Activated CD4-positive, alpha-beta memory T cell treated with anti-CD3 and anti-CD28 coated beads for 36 hours (primary cell): ENCODE measurements at regions not wholly inside any gene's neighbourhood (a gene's known extent, or its start where the extent isn't known, plus 50 kb on each side); places are given as distances from the start of the nearest gene placed in this dataset.
"Not testable (repeated sequence)": the region's sequence is repeated elsewhere in the genome, so short reads cannot be mapped to it uniquely, and the experiment has no call there.

Experiments used
- CTCF ChIA-PET: fragments of 350-600 bp; sonication (Branson Sonifier 250); formaldehyde crosslinking; loops from one replicate; lab custom pipeline; 2021; ENCODE audit warnings: antibody characterized with exemption, inconsistent platforms; lab: Charles Lee
- POLR2A ChIA-PET: fragments of 350-600 bp; sonication (Branson Sonifier 250); formaldehyde crosslinking; loops from one replicate; lab custom pipeline; 2021; ENCODE audit warnings: antibody characterized with exemption; lab: Charles Lee
- DNase-seq: peaks from one replicate; pipeline ENCODE4 v3.0.0-alpha.2; 2020
- H3K27ac Mint-ChIP-seq: one replicate; pipeline ENCODE4 v1.8.0; 2021; ENCODE audit warnings: mixed read lengths
- H3K27me3 Mint-ChIP-seq: one replicate; pipeline ENCODE4 v1.8.0; 2021; ENCODE audit warnings: mixed read lengths
- H3K36me3 Mint-ChIP-seq: one replicate; pipeline ENCODE4 v1.8.0; 2021; ENCODE audit warnings: mixed read lengths
- H3K4me1 Mint-ChIP-seq: one replicate; pipeline ENCODE4 v1.8.0; 2021; ENCODE audit warnings: low read depth, mixed read lengths
- H3K4me3 Mint-ChIP-seq: one replicate; pipeline ENCODE4 v1.8.0; 2021; ENCODE audit warnings: mild to moderate bottlenecking, mixed read lengths
- H3K9me3 Mint-ChIP-seq: one replicate; pipeline ENCODE4 v1.8.0; 2021; ENCODE audit warnings: mixed read lengths
- intact Hi-C: fragments of 100-400 bp; cut with micrococcal nuclease; formaldehyde crosslinking; loops from one replicate; pipeline ENCODE4 v1.15.1; 2023

GRCh38 chr5:96218653-96219052 is 214.4 kb downstream of the PCSK1 start:
- ChIA-PET POLR2A (no interaction called here), CTCF (no interaction called here)
- no peak overlapping the region for H3K27ac Mint-ChIP-seq
- H3K36me3 Mint-ChIP-seq: no peaks in the 10 kb centered on the region
- H3K9me3 Mint-ChIP-seq: peaks cover 3% of the 10 kb centered on the region
- H3K4me1 Mint-ChIP-seq: peaks cover 22% of the 10 kb centered on the region
- no peak for DNase-seq
- intact Hi-C loops: no loop called here
- H3K4me3 Mint-ChIP-seq: no peak overlapping the region
- H3K27me3 Mint-ChIP-seq: peaks cover 6% of the 10 kb centered on the region

DNA sequence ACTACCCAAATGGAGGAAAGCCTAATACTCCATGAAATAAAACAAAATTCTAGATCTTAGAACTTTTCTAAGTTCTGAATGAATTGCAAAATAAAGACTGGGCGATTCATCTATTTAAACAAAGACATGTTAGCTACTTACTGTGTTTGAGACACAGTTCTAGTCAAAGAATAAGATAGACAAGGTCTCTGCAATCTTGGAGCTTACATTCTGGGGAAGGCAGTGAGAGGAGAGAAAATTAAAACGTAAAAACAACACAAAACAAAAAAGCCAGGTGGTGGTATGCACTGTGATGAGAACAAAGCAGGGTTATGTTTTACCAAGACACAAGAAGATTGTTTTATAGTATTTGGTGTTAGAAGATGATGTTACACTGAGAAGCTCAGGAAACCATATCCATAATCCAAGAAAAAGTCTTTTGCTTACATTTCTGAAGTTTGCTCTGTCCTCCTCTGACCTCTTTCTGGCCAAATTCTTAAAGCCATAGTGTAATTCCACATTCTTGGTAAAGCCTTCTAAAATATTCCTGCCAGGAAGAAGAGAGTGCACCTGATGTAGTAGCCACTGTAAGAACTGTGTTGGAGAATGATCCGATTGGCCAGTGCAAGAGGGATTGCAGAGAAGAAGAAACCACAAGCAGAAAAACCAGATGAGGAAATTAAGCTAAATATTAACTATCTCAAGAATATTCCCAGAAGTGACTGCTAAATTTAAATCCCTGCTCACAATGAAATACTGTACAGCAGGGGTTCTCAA is 218.4 kb downstream of the PCSK1 start:
- peaks cover 6% of the 10 kb centered on the region for H3K27me3 Mint-ChIP-seq
- intact Hi-C loops: no loop called here
- peaks cover 5% of the 10 kb centered on the region for H3K9me3 Mint-ChIP-seq
- H3K36me3 Mint-ChIP-seq: no peaks in the 10 kb centered on the region
- ChIA-PET CTCF (interaction anchor here (0.6 to 1.0 kb wide), 3 partner anchors 40 to 121 kb away, joined by 3 read pairs; no protein-coding TSS in a partner anchor), POLR2A (no interaction called here)
- H3K4me1 Mint-ChIP-seq: peaks cover 5% of the 10 kb centered on the region
- H3K27ac Mint-ChIP-seq: no peak overlapping the region
- no peak overlapping the region for H3K4me3 Mint-ChIP-seq
- DNase-seq: no peak

DNA sequence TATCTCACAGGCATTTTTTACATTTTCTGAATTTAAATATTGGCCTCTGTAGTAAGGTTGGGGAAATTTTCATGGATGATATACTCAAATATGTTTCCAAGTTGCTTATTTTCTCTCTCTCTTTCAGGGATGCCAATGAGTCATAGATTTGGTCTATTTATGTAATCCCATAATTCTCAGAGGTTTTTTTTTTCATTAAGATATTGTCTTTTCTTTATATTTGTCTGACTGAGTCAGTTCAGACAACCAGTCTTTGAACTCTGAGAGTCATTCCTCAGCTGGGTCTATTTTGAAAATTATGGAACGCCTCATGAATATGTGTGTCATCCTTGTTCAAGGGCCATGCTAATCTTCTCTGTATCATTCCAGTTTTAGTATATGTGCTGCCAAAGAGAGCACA is 223.2 kb downstream of the PCSK1 start:
- intact Hi-C loops: no loop called here
- Mint-ChIP-seq H3K36me3 (peaks cover 6% of the 10 kb centered on the region), H3K27ac (no peak overlapping the region), H3K4me1 (no peaks in the 10 kb centered on the region), H3K9me3 (peaks cover 38% of the 10 kb centered on the region), H3K27me3 (peaks cover 12% of the 10 kb centered on the region), H3K4me3 (no peak overlapping the region)
- CTCF ChIA-PET: no interaction called here
- POLR2A ChIA-PET: no interaction called here
- no peak for DNase-seq

- peaks cover 38% of the 10 kb centered on the region for H3K9me3 Mint-ChIP-seq
- DNase-seq: no peak
- intact Hi-C loops: no loop called here
- ChIA-PET POLR2A (no interaction called here), CTCF (no interaction called here)
- H3K4me1 Mint-ChIP-seq: peaks cover 3% of the 10 kb centered on the region
- H3K27ac Mint-ChIP-seq: no peak overlapping the region
- no peak overlapping the region for H3K4me3 Mint-ChIP-seq
- peaks cover 10% of the 10 kb centered on the region for H3K27me3 Mint-ChIP-seq
- peaks cover 6% of the 10 kb centered on the region for H3K36me3 Mint-ChIP-seq
Measured at GRCh38 chr5:96207420-96207819, 225.6 kb downstream of the PCSK1 start.

DNA sequence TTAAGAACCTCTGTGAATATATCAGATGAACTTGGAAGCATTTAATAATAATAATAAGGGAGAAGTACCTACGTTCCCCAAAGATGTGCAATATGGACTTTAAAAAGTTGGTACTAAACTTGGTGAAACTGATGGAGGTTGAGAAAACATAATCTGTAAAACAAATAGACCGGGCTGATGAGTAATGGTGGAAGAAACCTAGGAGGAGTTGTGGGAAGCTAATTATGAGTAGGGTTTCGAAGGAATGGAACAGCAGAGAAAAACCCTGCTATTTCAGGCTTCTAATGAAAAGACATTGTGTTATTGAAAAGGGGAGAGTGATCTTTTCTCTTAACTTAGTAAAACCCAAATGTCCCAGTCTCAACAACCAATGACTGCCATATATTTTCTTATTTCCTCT is 229.3 kb downstream of the PCSK1 start:
- H3K4me3 Mint-ChIP-seq: no peak overlapping the region
- intact Hi-C loops: no loop called here
- peaks cover 9% of the 10 kb centered on the region for H3K27me3 Mint-ChIP-seq
- no peak overlapping the region for H3K27ac Mint-ChIP-seq
- ChIA-PET CTCF (no interaction called here), POLR2A (no interaction called here)
- peaks cover 25% of the 10 kb centered on the region for H3K9me3 Mint-ChIP-seq
- peaks cover 6% of the 10 kb centered on the region for H3K36me3 Mint-ChIP-seq
- no peak for DNase-seq
- H3K4me1 Mint-ChIP-seq: peaks cover 3% of the 10 kb centered on the region

DNA sequence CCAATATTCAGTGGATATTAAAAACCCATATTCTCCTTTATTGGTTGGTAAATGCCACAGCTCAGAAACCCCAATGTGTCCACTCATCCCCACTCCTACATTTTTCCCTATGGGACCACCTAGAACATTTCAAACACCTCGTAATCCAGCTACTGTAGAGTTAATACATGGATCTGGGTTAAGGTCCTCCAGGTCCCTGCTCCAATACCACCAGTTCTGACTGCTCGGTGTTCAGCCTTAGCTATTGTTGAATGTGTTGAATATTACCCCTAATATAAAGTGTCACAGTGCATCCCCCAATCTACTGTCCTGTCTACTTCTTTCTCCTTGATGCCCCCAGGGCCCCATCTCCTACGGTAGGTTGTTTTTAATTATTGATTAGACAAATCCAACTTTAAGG is 231.5 kb downstream of the PCSK1 start:
- no peak for DNase-seq
- CTCF ChIA-PET: no interaction called here
- Mint-ChIP-seq H3K36me3 (no peaks in the 10 kb centered on the region), H3K27ac (no peak overlapping the region), H3K27me3 (peaks cover 5% of the 10 kb centered on the region), H3K4me3 (no peak overlapping the region), H3K4me1 (peaks cover 3% of the 10 kb centered on the region), H3K9me3 (peaks cover 2% of the 10 kb centered on the region)
- intact Hi-C loops: no loop called here
- POLR2A ChIA-PET: no interaction called here

- H3K27ac Mint-ChIP-seq: no peak overlapping the region
Measured at GRCh38 chr5:96200641-96201040, 232.4 kb downstream of the PCSK1 start.

DNA sequence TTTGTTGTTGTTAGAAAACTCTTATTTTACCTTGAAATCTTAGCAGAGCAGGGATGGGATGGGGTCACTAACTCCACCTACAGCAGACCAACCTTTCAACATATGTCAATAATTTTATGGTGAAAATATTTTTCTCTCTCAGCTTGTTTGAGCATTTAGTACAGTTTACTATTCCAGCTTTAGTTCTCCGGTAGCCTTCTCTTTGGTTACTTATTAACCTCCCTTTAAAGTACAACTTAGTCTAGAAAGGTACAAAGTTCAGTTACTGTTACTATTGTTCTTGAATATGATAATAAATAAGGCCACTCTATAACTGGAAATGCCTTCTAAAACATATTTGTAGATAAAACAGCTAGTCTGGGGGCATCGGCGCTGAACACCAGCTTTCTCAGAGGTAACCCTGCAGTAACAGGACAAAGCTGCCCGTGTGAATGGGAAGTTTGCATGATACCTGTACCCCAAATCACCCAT is 233.3 kb downstream of the PCSK1 start:
- DNase-seq: no peak
- Mint-ChIP-seq H3K4me3 (no peak overlapping the region), H3K4me1 (peaks cover 3% of the 10 kb centered on the region), H3K27ac (no peak overlapping the region), H3K9me3 (no peaks in the 10 kb centered on the region), H3K27me3 (peaks cover 5% of the 10 kb centered on the region), H3K36me3 (no peaks in the 10 kb centered on the region)
- intact Hi-C loops: no loop called here
- POLR2A ChIA-PET: no interaction called here
- CTCF ChIA-PET: no interaction called here

More at GRCh38 chr5:96200641-96201040, 232.4 kb downstream of the PCSK1 start:
- H3K9me3 Mint-ChIP-seq: no peaks in the 10 kb centered on the region
- DNase-seq: no peak
- no peaks in the 10 kb centered on the region for H3K36me3 Mint-ChIP-seq
- peaks cover 3% of the 10 kb centered on the region for H3K4me1 Mint-ChIP-seq
- intact Hi-C loops: no loop called here
- CTCF ChIA-PET: no interaction called here
- no peak overlapping the region for H3K4me3 Mint-ChIP-seq
- POLR2A ChIA-PET: no interaction called here
- peaks cover 5% of the 10 kb centered on the region for H3K27me3 Mint-ChIP-seq

DNA sequence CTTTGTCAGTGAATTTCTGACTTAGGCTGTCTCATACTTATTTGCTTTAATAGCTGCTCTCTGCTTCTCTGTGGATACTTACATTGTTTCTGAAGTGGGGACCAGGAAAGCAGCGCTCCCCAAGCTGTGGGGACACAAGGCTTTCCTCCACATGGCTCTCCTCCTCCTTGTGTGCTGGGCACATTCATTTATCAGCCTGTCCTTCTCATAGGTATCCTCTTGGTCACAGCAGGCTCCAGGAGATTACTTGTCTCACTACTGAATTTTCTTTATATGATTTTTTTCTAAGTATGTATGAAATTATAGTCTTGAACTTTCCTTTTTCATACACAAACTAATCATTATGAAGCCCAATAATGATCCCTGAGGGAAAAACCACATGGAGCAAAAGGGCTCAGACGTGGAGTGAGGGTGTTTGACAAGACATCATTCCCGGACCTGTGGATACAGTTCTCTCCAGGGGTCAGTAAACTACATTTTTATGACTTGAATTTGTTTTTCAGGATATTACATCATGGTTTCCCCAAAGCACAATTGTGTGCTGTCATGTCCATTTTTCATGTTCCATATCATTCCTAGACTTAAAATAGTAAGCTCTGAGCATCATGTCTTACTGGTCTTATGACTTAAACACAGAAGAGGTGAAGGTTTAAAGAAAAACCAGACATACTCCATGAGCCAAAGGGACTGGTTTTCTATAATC is 234.5 kb downstream of the PCSK1 start:
- peaks cover 5% of the 10 kb centered on the region for H3K27me3 Mint-ChIP-seq
- POLR2A ChIA-PET: no interaction called here
- intact Hi-C loops: no loop called here
- CTCF ChIA-PET: no interaction called here
- H3K4me1 Mint-ChIP-seq: no peaks in the 10 kb centered on the region
- no peak overlapping the region for H3K27ac Mint-ChIP-seq
- DNase-seq: no peak
- H3K4me3 Mint-ChIP-seq: no peak overlapping the region
- H3K9me3 Mint-ChIP-seq: no peaks in the 10 kb centered on the region
- H3K36me3 Mint-ChIP-seq: no peaks in the 10 kb centered on the region

DNA sequence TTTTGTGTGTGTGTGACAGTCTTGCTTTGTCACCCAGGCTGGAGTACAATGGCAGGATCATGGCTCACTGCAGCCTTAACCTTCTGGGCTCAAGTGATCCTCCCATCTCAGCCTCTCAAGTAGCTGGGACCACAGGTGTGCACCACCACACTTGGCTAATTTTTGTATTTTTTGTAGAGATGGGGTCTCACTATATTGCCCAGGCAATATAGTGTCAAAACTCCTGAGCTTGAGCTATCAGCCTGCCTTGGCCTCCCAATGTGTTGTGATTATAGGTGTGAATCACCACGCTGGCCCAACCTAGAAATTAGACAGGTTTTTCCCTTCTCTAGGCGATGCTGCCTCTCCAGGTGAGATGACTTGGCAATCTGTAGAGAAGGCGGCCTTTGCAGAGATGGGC is 235.3 kb downstream of the PCSK1 start:
- CTCF ChIA-PET, H3K27me3 Mint-ChIP-seq: not testable (repeated sequence)

GRCh38 chr5:96197347-96197746 is 235.7 kb upstream of the ELL2 start:
- Mint-ChIP-seq H3K4me3 (no peak overlapping the region), H3K9me3 (no peaks in the 10 kb centered on the region), H3K36me3 (no peaks in the 10 kb centered on the region), H3K27ac (no peak overlapping the region), H3K4me1 (no peaks in the 10 kb centered on the region), H3K27me3 (peaks cover 3% of the 10 kb centered on the region)
- intact Hi-C loops: no loop called here
- DNase-seq: no peak
- CTCF ChIA-PET: no interaction called here
- POLR2A ChIA-PET: no interaction called here

More for the DNA sequence above, 235.3 kb downstream of the PCSK1 start:
- H3K4me3 Mint-ChIP-seq, H3K4me1 Mint-ChIP-seq, H3K36me3 Mint-ChIP-seq, H3K27ac Mint-ChIP-seq, intact Hi-C loops, POLR2A ChIA-PET, DNase-seq, H3K9me3 Mint-ChIP-seq: not testable (repeated sequence)

GRCh38 chr5:96196890-96197289 is 235.2 kb upstream of the ELL2 start:
- ChIA-PET POLR2A (no interaction called here), CTCF (no interaction called here)
- no peak overlapping the region for H3K4me3 Mint-ChIP-seq
- H3K4me1 Mint-ChIP-seq: no peaks in the 10 kb centered on the region
- no peaks in the 10 kb centered on the region for H3K36me3 Mint-ChIP-seq
- H3K27ac Mint-ChIP-seq: no peak overlapping the region
- intact Hi-C loops: no loop called here
- no peak for DNase-seq
- H3K9me3 Mint-ChIP-seq: no peaks in the 10 kb centered on the region
- peaks cover 3% of the 10 kb centered on the region for H3K27me3 Mint-ChIP-seq

DNA sequence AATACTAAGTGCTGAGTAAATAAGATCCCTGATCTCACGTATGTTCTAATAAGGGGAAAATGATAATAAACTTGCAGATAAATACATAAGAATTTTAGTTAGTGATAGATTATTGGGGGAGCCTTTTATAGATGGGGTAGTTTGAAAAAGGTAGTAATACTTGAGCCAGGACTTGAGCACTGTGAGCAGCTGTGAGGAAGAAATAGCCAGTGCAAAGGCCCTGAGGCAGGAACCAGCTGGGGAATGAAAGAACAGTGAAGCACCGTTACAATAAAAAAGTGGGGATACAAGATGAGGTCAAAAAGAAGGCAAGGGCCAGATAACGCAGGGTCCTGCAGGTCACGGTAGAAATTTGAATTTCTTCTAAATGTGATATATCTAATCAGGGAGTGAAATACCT is 234.8 kb upstream of the ELL2 start:
- CTCF ChIA-PET: no interaction called here
- H3K36me3 Mint-ChIP-seq: no peaks in the 10 kb centered on the region
- intact Hi-C loops: no loop called here
- POLR2A ChIA-PET: no interaction called here
- H3K4me3 Mint-ChIP-seq: no peak overlapping the region
- no peak for DNase-seq
- H3K4me1 Mint-ChIP-seq: no peaks in the 10 kb centered on the region
- no peak overlapping the region for H3K27ac Mint-ChIP-seq
- no peaks in the 10 kb centered on the region for H3K9me3 Mint-ChIP-seq
- H3K27me3 Mint-ChIP-seq: peaks cover 3% of the 10 kb centered on the region
